Endothelial cell of umbilical vein (primary cell): ENCODE measurements at regions not wholly inside any gene's neighbourhood (a gene's known extent, or its start where the extent isn't known, plus 50 kb on each side); places are given as distances from the start of the nearest gene placed in this dataset.

Experiments
- CTCF ChIP-seq, 2 donors: IDR thresholded peaks; 1 replicate in 1 of 2; 2 replicates in 1 of 2; pipeline ENCODE4 v1.5.1; 2011; ENCODE audit warnings: low read length in 2 of 2, mild to moderate bottlenecking in 2 of 2, moderate library complexity in 2 of 2, control low read depth in 1 of 2, inconsistent platforms in 1 of 2, low read depth in 1 of 2; ENCODE audit not compliant: insufficient read depth in 1 of 2; ENCODE audit errors: extremely low read depth in 1 of 2
- FOS ChIP-seq: IDR thresholded peaks from 2 replicates; pipeline ENCODE4 v1.6.1; 2011; ENCODE audit warnings: mild to moderate bottlenecking, low read length, moderate library complexity, borderline replicate concordance; ENCODE audit not compliant: insufficient read depth
- POLR2A ChIP-seq: IDR thresholded peaks from 2 replicates; pipeline ENCODE4 v1.6.1; 2012; ENCODE audit warnings: low read depth, mild to moderate bottlenecking, control low read depth, low read length
- POLR2AphosphoS5 ChIP-seq: IDR thresholded peaks from 2 replicates; pipeline ENCODE4 v1.6.1; 2012; ENCODE audit warnings: low read depth, mild to moderate bottlenecking, control low read depth, low read length, moderate library complexity; ENCODE audit not compliant: insufficient read depth

DNA sequence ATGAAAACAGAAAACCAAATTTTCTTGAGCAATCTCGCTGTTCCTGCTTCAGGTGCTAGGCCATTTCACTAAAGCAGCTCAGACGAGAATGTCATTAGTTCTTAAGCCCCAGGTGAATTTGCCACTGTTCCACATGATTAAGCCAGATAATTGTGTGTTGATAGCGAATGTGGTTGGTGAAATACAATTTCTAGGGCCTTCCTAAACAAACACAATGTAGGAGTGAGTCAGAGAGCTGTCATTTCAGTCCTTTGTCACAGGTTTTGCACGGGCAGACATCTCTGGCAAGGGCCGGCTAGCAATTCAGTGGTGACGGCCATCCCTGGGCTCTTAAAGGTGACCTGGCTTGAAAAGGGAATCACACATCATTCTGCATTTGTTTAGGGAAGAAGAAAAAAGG lies 170.7 kb downstream of the TMEM182 start:
- TF ChIP-seq CTCF (IDR thresholded peaks at IDR 0.05; ENCODE audit: extremely low read depth in 1 of 2, insufficient read depth in 1 of 2, low read depth in 1 of 2, low read length in 2 of 2): no peak
- TF ChIP-seq POLR2AphosphoS5: no peak
- TF ChIP-seq POLR2A: no peak
- TF ChIP-seq FOS: no peak
